ENCODE measurements at regions not wholly inside any gene's neighbourhood (a gene's known extent, or its start where the extent isn't known, plus 50 kb on each side); places are given as distances from the start of the nearest gene placed in this dataset.
"Not testable (repeated sequence)": the region's sequence is repeated elsewhere in the genome, so short reads cannot be mapped to it uniquely, and the experiment has no call there.

- TF ChIP-seq, protein P1, sequence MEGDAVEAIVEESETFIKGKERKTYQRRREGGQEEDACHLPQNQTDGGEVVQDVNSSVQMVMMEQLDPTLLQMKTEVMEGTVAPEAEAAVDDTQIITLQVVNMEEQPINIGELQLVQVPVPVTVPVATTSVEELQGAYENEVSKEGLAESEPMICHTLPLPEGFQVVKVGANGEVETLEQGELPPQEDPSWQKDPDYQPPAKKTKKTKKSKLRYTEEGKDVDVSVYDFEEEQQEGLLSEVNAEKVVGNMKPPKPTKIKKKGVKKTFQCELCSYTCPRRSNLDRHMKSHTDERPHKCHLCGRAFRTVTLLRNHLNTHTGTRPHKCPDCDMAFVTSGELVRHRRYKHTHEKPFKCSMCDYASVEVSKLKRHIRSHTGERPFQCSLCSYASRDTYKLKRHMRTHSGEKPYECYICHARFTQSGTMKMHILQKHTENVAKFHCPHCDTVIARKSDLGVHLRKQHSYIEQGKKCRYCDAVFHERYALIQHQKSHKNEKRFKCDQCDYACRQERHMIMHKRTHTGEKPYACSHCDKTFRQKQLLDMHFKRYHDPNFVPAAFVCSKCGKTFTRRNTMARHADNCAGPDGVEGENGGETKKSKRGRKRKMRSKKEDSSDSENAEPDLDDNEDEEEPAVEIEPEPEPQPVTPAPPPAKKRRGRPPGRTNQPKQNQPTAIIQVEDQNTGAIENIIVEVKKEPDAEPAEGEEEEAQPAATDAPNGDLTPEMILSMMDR (IDR thresholded peaks at IDR 0.05; ENCODE audit: low read length, missing control alignments) = no peak
- no peak for DNase-seq (ENCODE audit: low read depth)
- H3K4me3 ChIP-seq (replicated peaks; ENCODE audit: low read depth, low read length) = no peak overlapping the region
These were observed 434.5 kb upstream of the KCND2 start for GRCh38 chr7:119838444-119838843.

DNA sequence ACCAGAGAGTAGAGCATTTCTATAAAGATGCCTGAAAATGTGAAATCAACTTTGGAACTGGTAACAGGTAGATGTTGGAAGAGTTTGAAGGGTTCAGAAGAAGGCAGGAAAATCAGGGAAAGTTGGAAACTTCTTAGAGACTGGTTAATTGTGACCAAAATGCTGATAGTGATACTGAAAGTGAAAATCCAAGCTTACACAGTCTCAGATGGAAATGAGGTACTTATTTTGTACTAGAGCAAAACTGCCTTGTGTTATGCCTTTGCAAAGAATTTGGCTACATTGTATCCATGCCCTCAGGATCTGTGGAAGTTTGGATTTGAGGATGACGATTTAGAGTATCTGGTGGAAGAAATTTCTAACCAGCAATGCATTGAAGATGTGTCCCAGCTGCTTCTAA lies 430.6 kb upstream of the KCND2 start:
- TF ChIP-seq, protein P1 (IDR thresholded peaks at IDR 0.05; ENCODE audit: low read length, missing control alignments) = no peak
- DNase-seq (ENCODE audit: low read depth) = no peak
- H3K4me3 ChIP-seq (replicated peaks; ENCODE audit: low read depth, low read length) = no peak overlapping the region

DNA sequence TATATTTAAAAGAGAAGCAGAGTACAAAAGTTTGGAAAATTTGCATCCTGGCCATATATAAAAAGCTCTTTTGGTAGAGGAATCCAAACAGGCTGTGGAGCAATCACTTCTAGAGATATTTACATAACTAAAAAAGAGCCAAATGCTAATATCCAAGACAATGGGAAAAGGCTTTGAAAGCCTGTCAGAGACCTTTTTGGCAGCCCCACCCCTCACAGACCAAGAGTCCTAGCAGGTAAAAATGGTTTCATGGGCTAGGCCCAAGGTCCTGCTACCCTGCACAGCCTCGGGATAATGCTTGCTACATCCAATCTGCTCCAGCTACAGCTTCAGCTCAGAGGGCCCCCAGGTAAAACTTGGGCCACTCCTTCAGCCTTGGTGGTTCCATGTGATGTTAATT lies 430.2 kb upstream of the KCND2 start:
- no peak overlapping the region for H3K4me3 ChIP-seq (replicated peaks; ENCODE audit: low read depth, low read length)
- TF ChIP-seq, protein P1 (IDR thresholded peaks at IDR 0.05; ENCODE audit: low read length, missing control alignments) = no peak
- no peak for DNase-seq (ENCODE audit: low read depth)

GRCh38 chr7:119861385-119861784 lies 411.6 kb upstream of the KCND2 start:
- H3K4me3 ChIP-seq (replicated peaks; ENCODE audit: low read depth, low read length) = no peak overlapping the region
- DNase-seq (ENCODE audit: low read depth) = no peak
- TF ChIP-seq, protein P1 (IDR thresholded peaks at IDR 0.05; ENCODE audit: low read length, missing control alignments) = no peak

- DNase-seq (ENCODE audit: low read depth) = no peak
- TF ChIP-seq, protein P1 (IDR thresholded peaks at IDR 0.05; ENCODE audit: low read length, missing control alignments) = no peak
- no peak overlapping the region for H3K4me3 ChIP-seq (replicated peaks; ENCODE audit: low read depth, low read length)
These were observed 404.6 kb upstream of the KCND2 start for GRCh38 chr7:119868387-119868786.

GRCh38 chr7:119879835-119880234 lies 393.1 kb upstream of the KCND2 start:
- TF ChIP-seq, protein P1 (IDR thresholded peaks at IDR 0.05; ENCODE audit: low read length, missing control alignments) = no peak

DNA sequence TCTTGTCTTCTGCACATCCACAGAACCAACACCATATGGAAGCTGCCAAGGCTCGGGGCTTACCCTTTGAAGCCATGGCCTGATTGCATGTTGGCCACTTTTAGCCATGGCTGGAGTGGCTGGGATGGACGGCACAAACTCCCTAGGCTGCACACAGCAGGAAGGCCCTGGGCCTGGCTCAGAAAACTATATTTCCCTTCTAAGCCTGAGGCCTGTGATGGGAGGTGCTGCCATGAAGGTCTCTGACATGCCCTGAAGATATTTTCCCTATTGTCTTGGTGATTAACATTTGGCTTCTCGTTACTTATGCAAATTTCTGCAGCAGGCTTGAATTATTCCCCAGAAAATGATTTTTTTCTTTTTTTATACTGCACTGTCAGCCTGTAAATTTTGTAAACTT lies 387.0 kb upstream of the KCND2 start:
- TF ChIP-seq, protein P1 (IDR thresholded peaks at IDR 0.05; ENCODE audit: low read length, missing control alignments) = no peak
- no peak overlapping the region for H3K4me3 ChIP-seq (replicated peaks; ENCODE audit: low read depth, low read length)
- DNase-seq (ENCODE audit: low read depth) = no peak

More at GRCh38 chr7:119879835-119880234, 393.1 kb upstream of the KCND2 start:
- H3K4me3 ChIP-seq (replicated peaks; ENCODE audit: low read depth, low read length) = no peak overlapping the region
- DNase-seq (ENCODE audit: low read depth) = no peak

- DNase-seq (ENCODE audit: low read depth); H3K4me3 ChIP-seq (replicated peaks; ENCODE audit: low read depth, low read length): not testable (repeated sequence)
These were observed 386.4 kb upstream of the KCND2 start for GRCh38 chr7:119886525-119886924.
